Cardiac fibroblast (primary cell): ENCODE measurements at regions not wholly inside any gene's neighbourhood (a gene's known extent, or its start where the extent isn't known, plus 50 kb on each side); places are given as distances from the start of the nearest gene placed in this dataset.

Experiments
- DNase-seq, 2 donors: peaks; one replicate each; pipeline versions ENCODE4 v3.0.0 to v3.0.0-alpha.2; 2010; ENCODE audit warnings: low read depth in 2 of 2
- H3K4me3 ChIP-seq, 2 donors: replicated peaks in 1 of 2; 1 replicate in 1 of 2; 2 replicates in 1 of 2; pipeline ENCODE4 v1.5.1; 2011; ENCODE audit warnings: low read depth in 2 of 2, low read length in 2 of 2, mild to moderate bottlenecking in 2 of 2, moderate library complexity in 1 of 2
- TF ChIP-seq, protein P1 (sequence below): IDR thresholded peaks from one replicate; pipeline ENCODE4 v1.5.1; 2011; ENCODE audit warnings: low read depth, mild to moderate bottlenecking, low read length, inconsistent platforms

DNA sequence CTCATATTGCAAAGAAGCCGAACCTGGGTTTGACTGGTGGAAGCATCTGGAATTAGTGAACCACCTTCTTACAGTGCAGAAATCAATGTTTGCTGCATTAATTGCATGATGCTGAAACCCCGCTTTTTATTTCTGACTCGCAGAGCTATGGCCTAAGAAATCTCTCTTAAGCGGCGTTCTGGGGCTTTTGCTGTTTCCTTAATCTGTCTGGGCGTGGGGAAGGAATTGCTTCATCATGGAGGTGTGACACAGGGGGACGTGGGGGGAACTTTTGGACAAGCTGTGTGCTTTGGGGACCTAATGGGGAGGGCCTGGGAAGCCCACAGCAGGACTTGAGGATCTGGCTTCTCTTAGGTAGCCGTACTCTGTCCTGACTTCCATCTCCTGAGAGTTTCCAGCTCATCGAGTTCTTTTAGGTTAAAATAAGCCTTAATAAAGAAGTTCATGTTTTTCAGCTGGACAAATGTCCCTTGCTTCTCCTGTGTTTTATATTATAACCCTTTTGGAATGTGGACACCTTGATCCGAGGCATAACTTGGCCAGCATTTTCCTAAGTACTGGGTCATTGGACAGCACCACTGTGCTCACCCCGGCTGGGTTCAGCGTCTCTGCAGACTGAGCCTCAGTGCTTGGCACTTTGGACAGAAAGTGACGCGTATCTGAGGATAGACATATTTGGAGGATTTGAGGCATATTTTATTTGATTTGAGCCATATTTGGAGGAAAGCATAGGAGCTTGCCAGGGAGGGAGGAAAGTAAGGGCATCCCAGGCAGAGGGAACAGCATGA, 192.1 kb upstream of the MYL2 start:
- no peak for DNase-seq
- TF ChIP-seq, protein P1, sequence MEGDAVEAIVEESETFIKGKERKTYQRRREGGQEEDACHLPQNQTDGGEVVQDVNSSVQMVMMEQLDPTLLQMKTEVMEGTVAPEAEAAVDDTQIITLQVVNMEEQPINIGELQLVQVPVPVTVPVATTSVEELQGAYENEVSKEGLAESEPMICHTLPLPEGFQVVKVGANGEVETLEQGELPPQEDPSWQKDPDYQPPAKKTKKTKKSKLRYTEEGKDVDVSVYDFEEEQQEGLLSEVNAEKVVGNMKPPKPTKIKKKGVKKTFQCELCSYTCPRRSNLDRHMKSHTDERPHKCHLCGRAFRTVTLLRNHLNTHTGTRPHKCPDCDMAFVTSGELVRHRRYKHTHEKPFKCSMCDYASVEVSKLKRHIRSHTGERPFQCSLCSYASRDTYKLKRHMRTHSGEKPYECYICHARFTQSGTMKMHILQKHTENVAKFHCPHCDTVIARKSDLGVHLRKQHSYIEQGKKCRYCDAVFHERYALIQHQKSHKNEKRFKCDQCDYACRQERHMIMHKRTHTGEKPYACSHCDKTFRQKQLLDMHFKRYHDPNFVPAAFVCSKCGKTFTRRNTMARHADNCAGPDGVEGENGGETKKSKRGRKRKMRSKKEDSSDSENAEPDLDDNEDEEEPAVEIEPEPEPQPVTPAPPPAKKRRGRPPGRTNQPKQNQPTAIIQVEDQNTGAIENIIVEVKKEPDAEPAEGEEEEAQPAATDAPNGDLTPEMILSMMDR: no peak
- H3K4me3 ChIP-seq: no peak overlapping the region

GRCh38 chr12:111111681-111112080, 191.3 kb upstream of the MYL2 start:
- H3K4me3 ChIP-seq: no peak overlapping the region
- TF ChIP-seq, protein P1: no peak
- no peak for DNase-seq

GRCh38 chr12:111110556-111110955, 190.2 kb upstream of the MYL2 start:
- H3K4me3 ChIP-seq: no peak overlapping the region
- DNase-seq: no peak
- TF ChIP-seq, protein P1: no peak

DNA sequence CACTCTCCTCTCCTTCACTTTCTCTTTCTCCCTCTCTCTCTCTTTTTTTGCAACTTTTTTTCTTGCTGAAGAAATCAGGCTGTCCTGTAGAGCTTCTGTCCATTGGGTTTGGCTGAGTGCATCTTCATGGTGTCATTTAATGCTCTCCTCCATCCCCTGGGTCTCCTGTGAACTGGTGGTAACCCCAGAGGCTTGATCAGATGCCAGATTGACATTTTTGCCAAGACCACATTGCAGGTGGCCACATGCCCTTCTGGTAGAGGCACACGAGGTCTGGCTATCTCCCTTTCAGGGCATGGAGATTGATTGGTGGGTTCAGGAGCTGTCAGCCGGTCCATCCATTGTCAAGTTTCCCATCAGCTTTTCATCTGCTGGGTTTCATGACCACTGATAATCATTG, 188.3 kb upstream of the MYL2 start:
- TF ChIP-seq, protein P1: no peak
- H3K4me3 ChIP-seq: no peak overlapping the region
- no peak for DNase-seq

DNA sequence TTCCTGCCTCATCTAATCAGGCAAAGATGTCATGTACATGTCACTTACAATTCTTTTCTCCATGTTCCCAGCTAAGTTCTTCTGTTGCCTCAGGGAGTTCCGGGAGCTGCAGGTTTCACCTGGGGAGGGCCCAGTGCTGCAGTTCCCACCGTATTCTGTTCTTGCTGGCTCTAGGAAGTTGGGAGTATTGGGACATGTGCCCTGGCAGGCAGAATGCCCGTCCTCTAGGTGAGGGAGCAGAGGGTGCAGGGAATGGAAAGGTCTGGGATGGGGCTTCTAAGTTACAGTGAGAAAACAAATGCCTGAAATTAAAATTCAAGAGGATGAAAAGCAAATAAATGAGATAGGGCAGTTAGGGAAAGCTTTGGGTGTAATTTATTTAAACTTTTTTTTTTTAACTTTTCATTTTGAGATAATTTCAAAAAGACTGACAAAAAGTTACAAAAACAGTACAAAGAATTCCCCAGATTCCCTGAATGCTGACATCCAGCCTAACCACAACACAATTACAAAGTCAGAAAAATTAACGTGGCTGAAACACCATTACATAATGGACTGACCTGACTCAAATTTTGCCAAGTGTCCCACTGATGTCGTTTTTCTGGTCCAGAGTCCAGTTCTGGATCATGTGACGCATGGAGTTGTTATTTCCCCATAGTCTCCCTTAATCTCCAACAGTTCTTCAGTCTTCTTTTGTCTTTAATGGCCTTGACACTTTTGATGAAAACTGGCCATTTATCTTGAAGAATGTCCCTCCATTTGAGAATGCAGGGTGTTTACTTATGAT, 187.2 kb upstream of the MYL2 start:
- no peak overlapping the region for H3K4me3 ChIP-seq
- DNase-seq: no peak
- TF ChIP-seq, protein P1: no peak

- TF ChIP-seq, protein P1: no peak
- no peak overlapping the region for H3K4me3 ChIP-seq
- no peak for DNase-seq
These were observed 184.9 kb upstream of the MYL2 start for GRCh38 chr12:111105294-111105693.
